ENCODE measurements at regions not wholly inside any gene's neighbourhood (a gene's known extent, or its start where the extent isn't known, plus 50 kb on each side); places are given as distances from the start of the nearest gene placed in this dataset.

DNA sequence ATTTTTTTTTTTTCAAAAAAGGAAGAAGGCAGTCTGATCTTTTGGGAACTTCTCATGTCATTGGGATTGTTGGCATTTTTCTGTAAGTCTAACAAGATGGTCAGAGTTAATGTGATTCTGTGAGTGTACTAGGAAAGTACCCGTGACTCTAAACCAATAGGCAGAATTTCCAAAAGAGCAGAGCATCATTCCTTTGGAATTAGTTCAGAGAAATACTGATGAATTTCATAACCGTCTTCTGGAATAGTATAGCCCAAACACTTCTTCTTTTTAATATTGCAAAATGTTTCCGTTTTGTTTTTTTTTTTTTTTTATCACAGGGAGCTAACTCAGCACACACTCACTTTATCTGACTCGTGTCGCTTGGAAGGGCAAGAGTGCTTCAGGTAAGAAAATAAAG, 407.4 kb downstream of the DTWD2 start:
- no peaks in the 10 kb centered on the region for H3K4me1 ChIP-seq (ENCODE audit: control insufficient read depth, insufficient read depth, low read length)
- RAD21 ChIA-PET (ENCODE audit: unreplicated experiment) = no interaction called here
- no peak overlapping the region for H3K27ac ChIP-seq (ENCODE audit: control insufficient read depth, insufficient read depth)
- no TSS peak for BruUV-seq (replicated peaks)
- SMC1A ChIA-PET (ENCODE audit: uncharacterized antibody, unreplicated experiment) = no interaction called here
- no peak overlapping the region for H3K9ac ChIP-seq (ENCODE audit: control insufficient read depth, insufficient read depth, low read length)
- H3K4me3 ChIP-seq = no peak overlapping the region
- CTCF ChIA-PET = no interaction called here
- WGBS (ENCODE audit: insufficient coverage, insufficient replicate concordance, low lambda C conversion rate, missing lambda C conversion rate) = 25% methylated on average over 5 of the region's 5 CpGs
- FAIRE-seq (no peak), DNase-seq (ENCODE audit: low read depth, low spot score) (no peak), ATAC-seq (no peak)
- no peaks in the 10 kb centered on the region for H4K20me1 ChIP-seq (ENCODE audit: control insufficient read depth, insufficient read depth)
- TF ChIP-seq, protein P1, sequence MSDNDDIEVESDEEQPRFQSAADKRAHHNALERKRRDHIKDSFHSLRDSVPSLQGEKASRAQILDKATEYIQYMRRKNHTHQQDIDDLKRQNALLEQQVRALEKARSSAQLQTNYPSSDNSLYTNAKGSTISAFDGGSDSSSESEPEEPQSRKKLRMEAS (IDR thresholded peaks at IDR 0.05; ENCODE audit: low read depth, low read length) = no peak
- no peak for TF ChIP-seq FOS (IDR thresholded peaks at IDR 0.05; ENCODE audit: borderline replicate concordance, extremely low read depth, insufficient read length)
- TF ChIP-seq, protein P2, sequence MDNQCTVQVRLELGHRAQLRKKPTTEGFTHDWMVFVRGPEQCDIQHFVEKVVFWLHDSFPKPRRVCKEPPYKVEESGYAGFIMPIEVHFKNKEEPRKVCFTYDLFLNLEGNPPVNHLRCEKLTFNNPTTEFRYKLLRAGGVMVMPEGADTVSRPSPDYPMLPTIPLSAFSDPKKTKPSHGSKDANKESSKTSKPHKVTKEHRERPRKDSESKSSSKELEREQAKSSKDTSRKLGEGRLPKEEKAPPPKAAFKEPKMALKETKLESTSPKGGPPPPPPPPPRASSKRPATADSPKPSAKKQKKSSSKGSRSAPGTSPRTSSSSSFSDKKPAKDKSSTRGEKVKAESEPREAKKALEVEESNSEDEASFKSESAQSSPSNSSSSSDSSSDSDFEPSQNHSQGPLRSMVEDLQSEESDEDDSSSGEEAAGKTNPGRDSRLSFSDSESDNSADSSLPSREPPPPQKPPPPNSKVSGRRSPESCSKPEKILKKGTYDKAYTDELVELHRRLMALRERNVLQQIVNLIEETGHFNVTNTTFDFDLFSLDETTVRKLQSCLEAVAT (IDR thresholded peaks at IDR 0.05) = no peak
- TF ChIP-seq ZNF622 (IDR thresholded peaks at IDR 0.05) = no peak
- TF ChIP-seq ZNF592 (IDR thresholded peaks at IDR 0.05) = no peak
- TF ChIP-seq RELA (IDR thresholded peaks at IDR 0.05; ENCODE audit: borderline replicate concordance, partially characterized antibody) = no peak
- no peak for TF ChIP-seq RCOR1 (conservative IDR thresholded peaks at IDR 0.05; ENCODE audit: low read depth, low read length)
- no peak for TF ChIP-seq SRF (IDR thresholded peaks at IDR 0.05; ENCODE audit: low read depth in 2 of 2, low read length in 2 of 2)
- TF ChIP-seq ATF7 (IDR thresholded peaks at IDR 0.05; ENCODE audit: low read depth) = no peak
- no peak for TF ChIP-seq ZBTB33 (IDR thresholded peaks at IDR 0.05)
- no peak for TF ChIP-seq ASH2L (IDR thresholded peaks at IDR 0.05; ENCODE audit: borderline replicate concordance, low read depth)
- no peak for TF ChIP-seq TARDBP (IDR thresholded peaks at IDR 0.05; ENCODE audit: borderline replicate concordance)
- no peak for TF ChIP-seq TBL1XR1 (IDR thresholded peaks at IDR 0.05; ENCODE audit: low read depth, low read length)
- no peak for TF ChIP-seq KAT2A (conservative IDR thresholded peaks at IDR 0.05; ENCODE audit: control insufficient read depth, low read depth, low read length)
- no peak for TF ChIP-seq HDAC6 (IDR thresholded peaks at IDR 0.05; ENCODE audit: unreplicated experiment)
- TF ChIP-seq JUND (IDR thresholded peaks at IDR 0.05; ENCODE audit: low read depth, low read length) = no peak
- TF ChIP-seq NFIC (IDR thresholded peaks at IDR 0.05; ENCODE audit: low read depth, low read length) = no peak
- TF ChIP-seq NR2C1 (IDR thresholded peaks at IDR 0.05) = no peak
- no peaks in the 10 kb centered on the region for H3K79me2 ChIP-seq (ENCODE audit: control insufficient read depth, insufficient read depth, low read length)
- intact Hi-C loops (cut with micrococcal nuclease; ENCODE audit: unreplicated experiment) (no loop called here), in situ Hi-C loops (cut with MboI) (no loop called here)
- POLR2A ChIA-PET = no interaction called here
- H3K27me3 ChIP-seq (replicated peaks in 1 of 2; ENCODE audit: control insufficient read depth in 2 of 2, insufficient read depth in 2 of 2, low read length in 1 of 2) = no peaks in the 10 kb centered on the region
- no peak overlapping the region for H3K4me2 ChIP-seq (ENCODE audit: control insufficient read depth, insufficient read depth)
- no peak overlapping the region for H2AFZ ChIP-seq (ENCODE audit: control insufficient read depth, low read depth, low read length)
- no peaks in the 10 kb centered on the region for H3K36me3 ChIP-seq (ENCODE audit: control insufficient read depth in 2 of 2, insufficient read depth in 2 of 2, low read length in 1 of 2)
- no peaks in the 10 kb centered on the region for H3K9me3 ChIP-seq (replicated peaks; ENCODE audit: control insufficient read depth, insufficient read depth, low read length)

Data from GM12878 (cell line).